PFSK-1 (cell line): ENCODE measurements at regions not wholly inside any gene's neighbourhood (a gene's known extent, or its start where the extent isn't known, plus 50 kb on each side); places are given as distances from the start of the nearest gene placed in this dataset.

Source experiments
- FOXP2 ChIP-seq: optimal IDR thresholded peaks from 2 replicates; pipeline ENCODE3; 2011; ENCODE audit warnings: borderline replicate concordance, control low read depth, inconsistent platforms; ENCODE audit not compliant: insufficient read depth; ENCODE audit errors: extremely low read length, extremely low read depth
- POLR2AphosphoS5 ChIP-seq: IDR thresholded peaks from 2 replicates; pipeline ENCODE4 v1.6.1; 2012; ENCODE audit warnings: low read depth, mild to moderate bottlenecking, control low read depth, low read length, moderate library complexity
- REST ChIP-seq, 2 experiments: IDR thresholded peaks; 2 replicates each; pipeline versions ENCODE4 v1.6.1 to v1.8.0; 2011 to 2012; ENCODE audit warnings: low read depth in 2 of 2, low read length in 2 of 2, control low read depth in 1 of 2, inconsistent platforms in 1 of 2, mild to moderate bottlenecking in 1 of 2, moderate library complexity in 1 of 2; ENCODE audit not compliant: insufficient read depth in 1 of 2
- SIN3A ChIP-seq: IDR thresholded peaks from 2 replicates; pipeline ENCODE4 v1.6.1; 2012; ENCODE audit warnings: mild to moderate bottlenecking, low read length, moderate library complexity, borderline replicate concordance; ENCODE audit not compliant: insufficient read depth
- TAF1 ChIP-seq: IDR thresholded peaks from 2 replicates; pipeline ENCODE4 v1.6.1; 2012; ENCODE audit warnings: low read length, control low read depth, borderline replicate concordance; ENCODE audit not compliant: insufficient read depth

- TF ChIP-seq REST (IDR thresholded peaks at IDR 0.05; ENCODE audit: insufficient read depth in 1 of 2, low read depth in 2 of 2, low read length in 2 of 2) (no peak), TAF1 (no peak), SIN3A (no peak), POLR2AphosphoS5 (no peak)
Measured at GRCh38 chr2:164065038-164065437, 329.2 kb upstream of the FIGN start.

GRCh38 chr2:164061129-164061746 lies 325.4 kb upstream of the FIGN start:
- no peak for TF ChIP-seq REST (IDR thresholded peaks at IDR 0.05; ENCODE audit: insufficient read depth in 1 of 2, low read depth in 2 of 2, low read length in 2 of 2)
- no peak for TF ChIP-seq TAF1
- no peak for TF ChIP-seq SIN3A
- no peak for TF ChIP-seq FOXP2
- TF ChIP-seq POLR2AphosphoS5, result no peak

GRCh38 chr2:164060031-164060430 lies 324.2 kb upstream of the FIGN start:
- TF ChIP-seq REST (IDR thresholded peaks at IDR 0.05; ENCODE audit: insufficient read depth in 1 of 2, low read depth in 2 of 2, low read length in 2 of 2) (no peak), SIN3A (no peak), POLR2AphosphoS5 (no peak), FOXP2 (no peak), TAF1 (no peak)

GRCh38 chr2:164055623-164056022 lies 319.8 kb upstream of the FIGN start:
- TF ChIP-seq TAF1 (no peak), REST (IDR thresholded peaks at IDR 0.05; ENCODE audit: insufficient read depth in 1 of 2, low read depth in 2 of 2, low read length in 2 of 2) (no peak), SIN3A (no peak), FOXP2 (no peak), POLR2AphosphoS5 (no peak)

GRCh38 chr2:164054651-164055050 lies 318.8 kb upstream of the FIGN start:
- TF ChIP-seq REST (IDR thresholded peaks at IDR 0.05; ENCODE audit: insufficient read depth in 1 of 2, low read depth in 2 of 2, low read length in 2 of 2) (no peak), FOXP2 (no peak), SIN3A (no peak), POLR2AphosphoS5 (no peak), TAF1 (no peak)
